CD4-positive, alpha-beta T cell (primary cell): ENCODE measurements at regions not wholly inside any gene's neighbourhood (a gene's known extent, or its start where the extent isn't known, plus 50 kb on each side); places are given as distances from the start of the nearest gene placed in this dataset.

Source experiments
- ATAC-seq: fragments of 200-7000 bp; cut with Tn5 transposase; one replicate; pipeline ENCODE4 v1.10.0; 2022; ENCODE audit warnings: mild to moderate bottlenecking; ENCODE audit not compliant: poor library complexity
- CTCF ChIA-PET: fragments of 350-600 bp; sonication (Branson Sonifier 250); formaldehyde crosslinking; loops from one replicate; lab custom pipeline; 2021; ENCODE audit warnings: antibody characterized with exemption, inconsistent platforms; lab: Charles Lee
- POLR2A ChIA-PET: fragments of 350-600 bp; sonication (Branson Sonifier 250); formaldehyde crosslinking; loops from one replicate; lab custom pipeline; 2021; ENCODE audit warnings: antibody characterized with exemption, inconsistent platforms; lab: Charles Lee
- DNase-seq, 14 experiments: peaks; one replicate each; pipeline ENCODE4 v3.0.0-alpha.2; 2013 to 2020; ENCODE audit warnings: mixed read lengths in 2 of 14
- H3K27ac ChIP-seq, 2 donors: one replicate each; pipeline versions ENCODE4 v1.5.1 to v1.7.0; 2013; ENCODE audit warnings: low read length in 2 of 2, low read depth in 1 of 2, mild to moderate bottlenecking in 1 of 2
- H3K27me3 ChIP-seq, 2 experiments: 1 replicate in 1 of 2; 2 replicates in 1 of 2; pipeline versions ENCODE4 v1.6.1 to v1.7.0; 2013; ENCODE audit warnings: low read length in 2 of 2, control low read depth in 1 of 2, mild to moderate bottlenecking in 1 of 2, moderate library complexity in 1 of 2; ENCODE audit not compliant: insufficient read depth in 2 of 2, control insufficient read depth in 1 of 2
- H3K36me3 ChIP-seq: one replicate; pipeline ENCODE4 v1.6.1; 2013; ENCODE audit warnings: low read length, control low read depth; ENCODE audit not compliant: insufficient read depth
- H3K4me1 ChIP-seq: one replicate; pipeline ENCODE4 v1.6.1; 2013; ENCODE audit warnings: low read length, control low read depth; ENCODE audit not compliant: insufficient read depth
- H3K4me3 ChIP-seq: one replicate; pipeline ENCODE4 v1.5.1; 2013; ENCODE audit warnings: mild to moderate bottlenecking, low read length, moderate library complexity
- H3K9me3 ChIP-seq, 2 experiments: 1 replicate in 1 of 2; 2 replicates in 1 of 2; pipeline versions ENCODE4 v1.6.1 to v1.7.0; 2013; ENCODE audit warnings: low read length in 2 of 2, mild to moderate bottlenecking in 2 of 2, control low read depth in 1 of 2, moderate library complexity in 1 of 2; ENCODE audit not compliant: control insufficient read depth in 1 of 2, insufficient read depth in 1 of 2
- H3K27ac Mint-ChIP-seq: one replicate; pipeline ENCODE4 v1.8.0; 2020; ENCODE audit warnings: mixed read lengths
- H3K27me3 Mint-ChIP-seq: one replicate; pipeline ENCODE4 v1.8.0; 2021; ENCODE audit warnings: mixed read lengths
- H3K36me3 Mint-ChIP-seq: one replicate; pipeline ENCODE4 v1.8.0; 2021; ENCODE audit warnings: low read depth, mixed read lengths
- H3K4me1 Mint-ChIP-seq: one replicate; pipeline ENCODE4 v1.8.0; 2021; ENCODE audit warnings: low read depth, mixed read lengths
- H3K4me3 Mint-ChIP-seq: one replicate; pipeline ENCODE4 v1.8.0; 2020; ENCODE audit warnings: mild to moderate bottlenecking, mixed read lengths
- H3K9me3 Mint-ChIP-seq: one replicate; pipeline ENCODE4 v1.8.0; 2020; ENCODE audit warnings: mixed read lengths
- CTCF ChIP-seq: fragments of 200-600 bp; IDR thresholded peaks from one replicate; pipeline ENCODE4 v1.8.0; 2022; ENCODE audit warnings: antibody characterized with exemption, mild to moderate bottlenecking
- intact Hi-C, 2 experiments: fragments of 100-400 bp; cut with DNase I in 1 of 2; cut with micrococcal nuclease in 1 of 2; formaldehyde crosslinking; loops; one replicate each; pipeline versions ENCODE4 v1.15.1 to v1.9.0; 2023 to 2025; cut with DNase I, micrococcal nuclease

GRCh38 chr3:124567179-124567578 lies 163.1 kb upstream of the UMPS start:
- no peak overlapping the region for H3K4me3 ChIP-seq
- intact Hi-C loops: loop anchor here in 1 of 2 experiments (10.0 kb wide), 1 partner anchor 338 kb away; no protein-coding TSS in a partner anchor
- Mint-ChIP-seq H3K4me3 (no peak overlapping the region), H3K4me1 (no peaks in the 10 kb centered on the region), H3K36me3 (no peaks in the 10 kb centered on the region), H3K9me3 (no peaks in the 10 kb centered on the region), H3K27me3 (peaks cover 13% of the 10 kb centered on the region), H3K27ac (no peak overlapping the region)
- H3K4me1 ChIP-seq: no peaks in the 10 kb centered on the region
- no peak overlapping the region for H3K27ac ChIP-seq
- no peaks in the 10 kb centered on the region for H3K9me3 ChIP-seq
- no peaks in the 10 kb centered on the region for H3K27me3 ChIP-seq
- DNase-seq: no peak
- ChIA-PET CTCF (no interaction called here), POLR2A (no interaction called here)
- no peaks in the 10 kb centered on the region for H3K36me3 ChIP-seq
- no peak for TF ChIP-seq CTCF
- no peak for ATAC-seq

- H3K27ac ChIP-seq: no peak overlapping the region
- H3K27me3 ChIP-seq: no peaks in the 10 kb centered on the region
- H3K4me3 ChIP-seq: no peak overlapping the region
- no peak for DNase-seq
- intact Hi-C loops: loop anchor here in 1 of 2 experiments (10.0 kb wide), 1 partner anchor 335 kb away; no protein-coding TSS in a partner anchor
- Mint-ChIP-seq H3K4me3 (no peak overlapping the region), H3K27ac (no peak overlapping the region), H3K36me3 (no peaks in the 10 kb centered on the region), H3K27me3 (peaks cover 9% of the 10 kb centered on the region), H3K9me3 (no peaks in the 10 kb centered on the region), H3K4me1 (no peaks in the 10 kb centered on the region)
- ChIA-PET CTCF (interaction anchor here (0.9 kb wide), 1 partner anchor 20 kb away, joined by 3 read pairs; no protein-coding TSS in a partner anchor), POLR2A (no interaction called here)
- no peaks in the 10 kb centered on the region for H3K36me3 ChIP-seq
- H3K9me3 ChIP-seq: no peaks in the 10 kb centered on the region
- TF ChIP-seq CTCF: no peak
- H3K4me1 ChIP-seq: no peaks in the 10 kb centered on the region
- ATAC-seq: no peak
Observed at GRCh38 chr3:124569761-124570160, 160.5 kb upstream of the UMPS start.

- Mint-ChIP-seq H3K4me3 (no peak overlapping the region), H3K9me3 (no peaks in the 10 kb centered on the region), H3K27me3 (peaks cover 4% of the 10 kb centered on the region), H3K27ac (no peak overlapping the region), H3K36me3 (no peaks in the 10 kb centered on the region), H3K4me1 (no peaks in the 10 kb centered on the region)
- ATAC-seq (no peak), DNase-seq (no peak)
- no peak for TF ChIP-seq CTCF
- Histone ChIP-seq H3K4me3 (no peak overlapping the region), H3K9me3 (no peaks in the 10 kb centered on the region), H3K27ac (no peak overlapping the region), H3K27me3 (no peaks in the 10 kb centered on the region), H3K4me1 (no peaks in the 10 kb centered on the region), H3K36me3 (no peaks in the 10 kb centered on the region)
- ChIA-PET CTCF (interaction anchor here (0.9 kb wide), 1 partner anchor 21 kb away, joined by 3 read pairs; no protein-coding TSS in a partner anchor), POLR2A (no interaction called here)
- intact Hi-C loops: no loop called here
Observed at GRCh38 chr3:124570232-124570631, 160.0 kb upstream of the UMPS start.
